RWPE1 (cell line): ENCODE measurements at regions not wholly inside any gene's neighbourhood (a gene's known extent, or its start where the extent isn't known, plus 50 kb on each side); places are given as distances from the start of the nearest gene placed in this dataset.

Source experiments
- CTCF ChIA-PET: fragments of 350-600 bp; sonication (Branson Sonifier 250); formaldehyde crosslinking; extraction: SDS; loops from one replicate; lab custom pipeline; 2021; lab: Yijun Ruan, JAX
- POLR2A ChIA-PET: fragments of 400-600 bp; formaldehyde crosslinking; extraction: SDS; loops from one replicate; lab custom pipeline; 2020; ENCODE audit warnings: antibody characterized with exemption; ENCODE audit not compliant: low non-redundant PET; lab: Yijun Ruan, JAX
- DNase-seq: peaks from one replicate; pipeline ENCODE4 v3.0.0; 2012; ENCODE audit warnings: low spot score
- H3K27ac ChIP-seq: fragments of 450-650 bp; 2 replicates; pipeline ENCODE4 v1.5.1; 2017
- CTCF ChIP-seq: fragments of 450-650 bp; conservative IDR thresholded peaks from 2 replicates; pipeline ENCODE4 v1.5.1; 2017; ENCODE audit warnings: low read depth, mild to moderate bottlenecking

- CTCF ChIA-PET: no interaction called here
- POLR2A ChIA-PET: no interaction called here
- H3K27ac ChIP-seq: no peak overlapping the region
- no peak for DNase-seq
- TF ChIP-seq CTCF: no peak
Measured at GRCh38 chr2:129366263-129366662, 613.2 kb upstream of the RAB6C start.

DNA sequence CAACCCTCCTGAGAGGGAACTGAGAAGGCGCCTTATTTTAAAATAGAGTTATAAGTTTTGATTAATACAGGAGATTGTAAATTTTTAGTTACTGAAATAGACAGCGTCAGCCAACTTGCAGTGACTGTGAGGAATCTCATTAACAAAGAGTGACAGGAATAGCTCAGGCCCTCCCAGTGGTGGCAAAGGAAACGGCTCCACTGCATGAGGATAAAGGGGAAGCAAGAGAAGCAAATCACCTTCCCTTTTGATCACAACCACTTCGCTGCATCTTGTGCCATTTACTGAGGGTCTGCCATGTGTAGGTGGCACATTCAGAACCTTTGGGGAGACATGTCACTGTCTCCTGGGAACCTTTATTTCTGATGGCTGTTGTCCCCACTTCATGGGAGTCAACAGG lies 612.4 kb upstream of the RAB6C start:
- CTCF ChIA-PET: interaction anchor here (0.5 to 0.6 kb wide), 2 partner anchors 336 to 557 kb away, joined by 3 to 6 read pairs; no protein-coding TSS in a partner anchor

GRCh38 chr2:129369437-129369836 lies 610.0 kb upstream of the RAB6C start:
- no peak overlapping the region for H3K27ac ChIP-seq
- DNase-seq: no peak
- CTCF ChIA-PET: no interaction called here
- no peak for TF ChIP-seq CTCF
- POLR2A ChIA-PET: no interaction called here

More for the DNA sequence above, 612.4 kb upstream of the RAB6C start:
- POLR2A ChIA-PET: no interaction called here
- no peak for TF ChIP-seq CTCF
- DNase-seq: no peak
- H3K27ac ChIP-seq: no peak overlapping the region

DNA sequence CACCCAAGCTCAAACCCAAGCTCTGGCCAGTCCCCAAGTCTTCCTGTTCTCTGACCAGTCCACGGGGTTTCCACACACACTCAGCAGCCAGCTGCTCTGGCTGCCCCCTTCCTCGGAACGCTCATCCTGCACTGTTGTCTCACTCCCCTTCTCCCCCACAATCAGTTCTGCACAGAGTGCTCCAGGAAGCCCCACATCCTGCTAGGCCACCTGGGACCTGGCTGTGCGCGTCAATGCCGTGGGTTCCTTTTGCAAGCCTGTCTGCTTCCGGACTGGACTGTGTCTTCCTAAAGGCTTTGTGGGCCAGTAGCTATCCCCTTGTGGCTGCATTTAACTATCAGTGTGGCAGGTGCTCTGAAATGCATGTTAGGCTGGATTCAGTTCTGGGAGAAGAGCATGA lies 605.0 kb upstream of the RAB6C start:
- no peak for TF ChIP-seq CTCF
- no peak for DNase-seq
- no peak overlapping the region for H3K27ac ChIP-seq
- CTCF ChIA-PET: interaction anchor here (0.5 kb wide), 1 partner anchor 233 kb away, joined by 3 read pairs; no protein-coding TSS in a partner anchor
- POLR2A ChIA-PET: no interaction called here

DNA sequence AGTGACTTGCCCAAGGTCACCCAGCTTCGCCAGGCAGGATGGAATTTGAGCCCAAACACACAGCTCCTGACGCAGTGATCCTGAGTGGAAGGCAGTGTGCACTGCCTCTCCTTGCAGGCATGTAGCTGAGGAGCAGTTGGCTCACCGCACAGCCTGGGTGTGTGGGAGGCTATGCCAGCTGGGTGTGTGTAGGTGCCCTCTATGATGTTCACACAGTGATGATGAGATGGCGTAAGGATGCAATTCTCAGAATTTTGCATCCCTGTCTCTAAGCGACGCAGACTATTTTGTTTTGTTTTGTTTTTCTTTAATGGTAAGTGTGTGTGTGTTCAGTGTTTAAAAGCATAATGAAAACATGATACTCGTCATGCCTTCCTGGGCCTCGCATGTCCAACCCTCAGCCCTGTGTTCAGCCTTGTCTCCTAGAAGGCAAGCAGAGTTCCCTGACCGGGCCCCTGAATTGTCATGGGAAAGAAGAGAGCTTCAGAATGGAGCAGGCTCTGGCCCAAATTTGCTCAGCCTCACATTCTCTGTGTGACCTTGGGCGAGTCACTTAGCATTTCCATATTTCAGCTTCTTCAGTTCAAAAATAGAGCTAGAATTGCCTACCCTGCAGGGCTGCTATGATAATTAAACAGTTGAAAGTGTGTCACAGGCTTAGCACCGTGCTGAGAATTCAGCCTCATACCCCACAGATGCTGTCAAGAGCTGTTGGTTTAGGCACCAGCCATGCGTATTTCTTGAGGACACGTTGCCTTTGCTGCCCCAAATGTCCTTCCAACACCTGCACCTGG lies 603.6 kb upstream of the RAB6C start:
- ChIA-PET CTCF (no interaction called here), POLR2A (no interaction called here)
- no peak overlapping the region for H3K27ac ChIP-seq
- no peak for TF ChIP-seq CTCF
- no peak for DNase-seq

GRCh38 chr2:129376426-129377077 lies 602.9 kb upstream of the RAB6C start:
- CTCF ChIA-PET: no interaction called here
- POLR2A ChIA-PET: no interaction called here

More at GRCh38 chr2:129376426-129377077, 602.9 kb upstream of the RAB6C start:
- H3K27ac ChIP-seq: no peak overlapping the region
- no peak for TF ChIP-seq CTCF
- DNase-seq: no peak
